ENCODE measurements at regions not wholly inside any gene's neighbourhood (a gene's known extent, or its start where the extent isn't known, plus 50 kb on each side); places are given as distances from the start of the nearest gene placed in this dataset.
"Not testable (repeated sequence)": the region's sequence is repeated elsewhere in the genome, so short reads cannot be mapped to it uniquely, and the experiment has no call there.

DNA sequence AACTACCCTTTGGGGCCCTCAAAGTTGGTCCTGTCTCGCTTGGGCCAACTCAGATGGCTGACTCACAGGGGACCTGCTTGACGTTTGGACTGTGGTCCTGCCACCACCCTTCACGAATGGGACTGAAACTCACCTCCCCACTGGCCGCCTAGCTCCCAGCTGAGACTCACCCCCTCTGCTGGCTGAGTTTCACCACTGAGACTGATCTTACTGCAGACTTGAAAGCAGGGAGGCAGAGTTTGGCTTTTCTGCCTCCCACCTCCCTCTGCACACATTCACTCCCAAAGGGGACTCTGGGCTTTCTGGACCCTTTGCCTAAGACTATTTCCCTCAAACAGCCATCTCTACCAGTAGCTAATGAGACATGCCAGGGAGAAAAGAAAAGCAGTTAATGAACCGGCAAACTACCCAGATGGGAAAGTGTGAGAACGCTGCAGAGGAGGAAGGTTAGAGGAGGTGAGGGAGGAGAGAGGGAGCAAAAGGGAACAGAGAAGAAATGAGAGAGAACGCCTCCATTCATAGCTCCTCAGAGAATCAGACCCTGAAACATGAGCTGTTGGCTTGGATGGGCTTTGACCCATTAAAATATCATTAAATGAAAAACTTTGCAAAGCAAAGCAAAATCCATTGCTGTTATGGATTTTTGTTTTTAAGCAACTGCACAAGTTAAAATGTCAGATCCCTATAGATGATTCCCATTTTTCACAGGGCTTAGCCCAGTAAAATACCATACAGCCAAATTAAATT, 139.5 kb downstream of the SEPTIN14 start:
- 45 to 62% (median 48%) methylated on average over 3 to 5 of the region's 7 CpGs for WGBS, 4 donors
- TF ChIP-seq CTCF (IDR thresholded peaks at IDR 0.05): peak in 3 of 6 experiments; percentile 16 to 36 (median 34)
- H3K27ac ChIP-seq; H3K4me1 ChIP-seq (replicated peaks in 1 of 2); H3K4me3 ChIP-seq; H3K27me3 ChIP-seq; DNase-seq; H3K9me3 ChIP-seq (replicated peaks in 1 of 3); intact Hi-C loops (cut with DNase I); H3K36me3 ChIP-seq (replicated peaks in 1 of 2): not testable (repeated sequence)

GRCh38 chr7:55721004-55721403, 141.5 kb downstream of the SEPTIN14 start:
- H3K4me1 ChIP-seq (replicated peaks in 1 of 2); H3K4me3 ChIP-seq; intact Hi-C loops (cut with DNase I); H3K9me3 ChIP-seq (replicated peaks in 1 of 3); H3K36me3 ChIP-seq (replicated peaks in 1 of 2); DNase-seq; H3K27me3 ChIP-seq; H3K27ac ChIP-seq: not testable (repeated sequence)
- 80 to 83% methylated on average over 1 of the region's 1 CpG; no CpG with 5 or more reads in 2 of the 4 donors for WGBS, 4 donors

GRCh38 chr7:55715247-55715867, 143.1 kb upstream of the VOPP1 start:
- H3K9me3 ChIP-seq (replicated peaks in 1 of 3); intact Hi-C loops (cut with DNase I); H3K4me3 ChIP-seq; H3K4me1 ChIP-seq (replicated peaks in 1 of 2); DNase-seq; H3K27ac ChIP-seq; H3K27me3 ChIP-seq; H3K36me3 ChIP-seq (replicated peaks in 1 of 2): not testable (repeated sequence)
- 24 to 52% (median 41%) methylated on average over 4 to 5 of the region's 5 CpGs for WGBS, 4 donors

- WGBS, 4 donors: 43 to 55% (median 46%) methylated on average over 2 of the region's 2 CpGs
- H3K4me3 ChIP-seq; H3K9me3 ChIP-seq (replicated peaks in 1 of 3); intact Hi-C loops (cut with DNase I); H3K4me1 ChIP-seq (replicated peaks in 1 of 2); H3K27ac ChIP-seq; H3K27me3 ChIP-seq; H3K36me3 ChIP-seq (replicated peaks in 1 of 2); DNase-seq: not testable (repeated sequence)
Measured at GRCh38 chr7:55714370-55714769, 142.1 kb upstream of the VOPP1 start.

GRCh38 chr7:55710312-55710711, 138.0 kb upstream of the VOPP1 start:
- H3K36me3 ChIP-seq (replicated peaks in 1 of 2); DNase-seq; H3K4me1 ChIP-seq (replicated peaks in 1 of 2); H3K27ac ChIP-seq; H3K4me3 ChIP-seq; H3K9me3 ChIP-seq (replicated peaks in 1 of 3); H3K27me3 ChIP-seq; intact Hi-C loops (cut with DNase I): not testable (repeated sequence)
- 86 to 93% (median 91%) methylated on average over 2 of the region's 2 CpGs for WGBS, 4 donors

- H3K36me3 ChIP-seq (replicated peaks in 1 of 2); DNase-seq; H3K9me3 ChIP-seq (replicated peaks in 1 of 3); H3K4me3 ChIP-seq; intact Hi-C loops (cut with DNase I); H3K4me1 ChIP-seq (replicated peaks in 1 of 2); H3K27me3 ChIP-seq; H3K27ac ChIP-seq: not testable (repeated sequence)
- WGBS, 4 donors: 74 to 85% (median 80%) methylated on average over 6 of the region's 6 CpGs
Measured at GRCh38 chr7:55708028-55708427, 135.7 kb upstream of the VOPP1 start.

- H3K27me3 ChIP-seq; intact Hi-C loops (cut with DNase I); H3K4me3 ChIP-seq; H3K36me3 ChIP-seq (replicated peaks in 1 of 2); H3K9me3 ChIP-seq (replicated peaks in 1 of 3); DNase-seq; H3K4me1 ChIP-seq (replicated peaks in 1 of 2); H3K27ac ChIP-seq: not testable (repeated sequence)
- WGBS, 4 donors: 55 to 90% (median 79%) methylated on average over 1 of the region's 3 CpGs
Measured at GRCh38 chr7:55707410-55707809, 135.1 kb upstream of the VOPP1 start.

DNA sequence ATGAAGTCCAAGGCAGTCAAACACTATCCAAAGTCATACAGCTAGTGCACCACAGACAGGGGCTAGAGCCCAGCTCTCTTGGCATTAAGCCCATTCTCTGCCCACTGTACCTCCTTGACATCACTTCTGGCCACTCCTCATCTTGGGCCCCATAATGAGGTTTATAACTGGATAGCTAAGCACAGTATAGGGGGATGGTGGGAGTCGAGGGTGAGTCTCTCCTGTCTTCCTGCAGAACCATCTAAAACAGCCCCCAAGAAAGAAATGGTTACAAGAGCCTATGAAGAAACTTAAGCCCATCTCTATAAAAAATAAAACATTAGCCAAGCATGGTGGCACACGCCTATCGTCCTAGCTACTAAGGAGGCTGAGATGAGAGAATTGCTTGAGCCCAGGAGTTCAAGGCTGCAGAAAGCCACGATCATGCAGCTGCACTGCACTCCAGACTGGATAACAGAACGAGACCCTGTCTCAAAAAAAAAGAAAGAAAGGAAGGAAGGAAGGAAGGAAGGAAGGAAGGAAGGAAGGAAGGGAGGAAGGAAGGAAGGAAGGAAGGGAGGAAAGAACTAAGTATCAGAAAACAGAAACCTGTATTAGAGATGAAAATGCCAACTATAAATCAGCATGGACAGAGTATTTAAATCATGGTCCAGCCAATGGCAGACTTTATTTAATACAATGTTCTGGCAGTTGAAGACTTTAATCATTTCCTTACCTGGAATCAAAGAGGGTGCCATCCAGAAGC, 134.3 kb upstream of the VOPP1 start:
- H3K27ac ChIP-seq; H3K4me3 ChIP-seq; intact Hi-C loops (cut with DNase I); H3K27me3 ChIP-seq; H3K36me3 ChIP-seq (replicated peaks in 1 of 2); H3K9me3 ChIP-seq (replicated peaks in 1 of 3); DNase-seq; H3K4me1 ChIP-seq (replicated peaks in 1 of 2): not testable (repeated sequence)
- WGBS, 4 donors: 66 to 81% (median 73%) methylated on average over 3 to 5 of the region's 5 CpGs

DNA sequence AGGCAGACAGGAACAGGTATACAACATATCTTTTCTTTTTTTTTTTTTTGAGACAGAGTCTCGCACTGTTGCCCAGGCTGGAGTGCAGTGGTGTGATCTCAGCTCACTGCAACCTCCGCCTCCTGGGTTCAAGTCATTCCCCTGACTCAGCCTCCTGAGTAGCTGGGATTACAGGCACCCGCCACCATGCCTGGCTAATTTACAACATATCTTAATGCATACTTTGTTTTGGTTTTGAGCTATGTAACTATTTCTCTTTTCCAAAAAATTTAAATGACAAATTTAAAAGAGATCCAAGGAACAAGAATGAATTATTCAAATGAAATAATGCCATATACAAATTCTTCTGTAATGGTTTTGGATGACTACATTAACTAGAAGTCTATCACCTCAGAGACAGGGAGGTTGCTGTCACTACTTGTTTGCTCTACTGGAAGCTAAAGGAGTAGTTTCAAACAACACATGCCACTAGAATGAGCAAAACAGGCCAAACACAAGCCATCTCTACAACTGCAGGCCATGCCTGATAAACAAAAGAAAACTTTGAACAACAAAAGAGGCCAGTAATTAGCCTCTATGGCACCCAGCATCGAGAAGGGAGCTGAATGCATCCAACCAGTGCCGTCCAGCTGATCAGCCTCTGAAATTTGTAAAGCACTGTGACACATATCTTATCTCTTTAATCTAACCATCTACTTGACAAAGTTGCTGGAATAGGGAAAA, 133.6 kb upstream of the VOPP1 start:
- 88 to 99% (median 95%) methylated on average over 5 of the region's 5 CpGs for WGBS, 4 donors
- H3K27me3 ChIP-seq; H3K27ac ChIP-seq; H3K36me3 ChIP-seq (replicated peaks in 1 of 2); intact Hi-C loops (cut with DNase I); H3K9me3 ChIP-seq (replicated peaks in 1 of 3); H3K4me1 ChIP-seq (replicated peaks in 1 of 2); DNase-seq; H3K4me3 ChIP-seq: not testable (repeated sequence)
